Endothelial cell of hepatic sinusoid (primary cell): ENCODE measurements at regions not wholly inside any gene's neighbourhood (a gene's known extent, or its start where the extent isn't known, plus 50 kb on each side); places are given as distances from the start of the nearest gene placed in this dataset.

Experiments
- in situ Hi-C: cut with HindIII; loops from 2 replicates; pipeline ENCODE4 v1.10.0; 2017; ENCODE audit warnings: low sequenced_read_pairs

DNA sequence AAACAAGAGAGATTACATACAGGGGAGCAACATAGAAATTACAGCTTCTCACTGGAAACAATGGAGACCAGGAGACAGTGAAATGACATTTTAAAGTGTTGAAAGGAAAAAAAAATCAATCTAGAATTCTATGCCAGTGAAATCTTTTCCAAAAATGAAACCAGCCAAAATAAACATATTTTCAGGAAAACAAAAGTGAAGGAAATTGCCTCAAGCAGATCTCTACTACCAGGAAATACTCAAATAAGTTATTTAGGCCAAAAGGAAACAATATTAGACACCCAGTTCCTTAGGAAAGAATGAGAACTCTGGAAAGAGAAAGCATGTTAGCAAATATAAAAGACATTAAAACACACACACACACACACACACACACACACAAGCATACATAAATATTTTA, 339.9 kb upstream of the NCKAP5 start:
- in situ Hi-C loops = no loop called here

DNA sequence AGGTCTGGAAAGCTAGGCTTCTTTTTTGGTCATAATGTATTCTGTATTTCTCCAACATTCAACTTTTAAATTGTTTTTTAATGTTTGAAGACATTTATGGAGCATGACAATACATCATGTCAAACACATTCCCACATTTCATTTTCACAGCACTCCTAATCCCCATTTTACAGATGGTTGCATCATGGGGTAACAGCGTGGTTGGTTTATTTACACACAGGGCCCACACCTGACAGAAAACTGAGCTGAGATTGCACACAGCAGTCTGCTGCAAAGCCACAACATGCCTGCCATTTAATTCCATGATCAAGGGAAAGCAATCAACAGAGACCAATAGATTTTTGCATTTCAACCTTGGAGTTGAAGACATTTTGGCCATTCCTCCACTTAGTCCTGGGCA, 335.7 kb upstream of the MGAT5 start:
- in situ Hi-C loops = no loop called here

DNA sequence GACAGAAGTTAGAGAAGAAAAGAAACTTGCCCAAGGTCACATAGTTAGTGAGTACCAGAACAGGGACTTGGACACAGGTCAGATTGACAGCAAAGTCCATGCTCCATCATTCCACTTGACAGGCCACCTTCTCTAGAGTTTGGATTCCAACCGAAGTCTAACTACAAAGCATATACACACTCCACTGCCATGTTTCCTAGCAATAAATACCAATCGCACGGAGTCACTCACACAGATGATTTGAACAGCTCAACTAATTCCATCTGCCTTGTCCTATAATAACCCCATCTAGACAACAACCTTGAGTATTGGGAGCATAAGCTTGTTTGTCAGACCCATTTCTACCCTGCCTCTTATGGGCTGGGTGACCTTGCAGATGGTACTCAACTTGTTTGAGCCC, 334.6 kb upstream of the MGAT5 start:
- in situ Hi-C loops = no loop called here

DNA sequence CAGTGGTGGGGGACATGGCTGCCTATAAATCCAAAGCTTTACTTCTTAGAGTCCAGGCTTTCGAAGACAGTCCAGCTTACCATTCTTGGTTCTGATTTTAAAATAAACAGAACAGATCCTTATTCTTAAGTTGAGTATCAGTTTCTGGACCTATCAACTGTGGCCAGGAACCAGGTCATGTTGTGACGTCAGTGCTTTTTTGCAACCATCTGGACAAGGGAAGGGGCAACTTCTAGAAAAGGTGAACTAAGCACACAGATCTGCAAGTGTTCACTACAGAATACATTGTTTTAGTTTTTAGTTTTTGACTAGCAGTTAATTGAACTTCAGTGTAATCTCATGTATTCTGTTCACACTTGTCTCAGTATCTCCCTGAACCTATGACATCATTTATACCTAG, 326.0 kb upstream of the MGAT5 start:
- in situ Hi-C loops = no loop called here

DNA sequence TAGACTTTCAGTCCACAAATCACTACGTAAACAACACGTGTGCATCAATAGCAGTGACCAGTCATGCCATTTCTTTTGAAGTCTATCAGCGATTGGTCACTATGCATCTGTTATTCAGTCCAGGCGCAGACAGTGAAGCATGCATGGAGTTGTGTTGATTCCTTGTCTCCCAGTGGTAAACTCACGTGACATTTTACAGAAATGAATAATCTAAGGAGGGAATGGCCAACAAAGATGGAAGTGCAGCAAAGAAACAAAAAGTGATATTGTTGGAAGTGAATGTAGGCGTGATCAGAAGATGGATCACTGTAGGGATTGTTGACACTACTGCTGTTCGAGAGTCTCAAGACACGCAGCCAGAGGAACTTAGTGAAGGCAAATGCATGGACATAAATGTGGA, 317.8 kb upstream of the MGAT5 start:
- in situ Hi-C loops = no loop called here

DNA sequence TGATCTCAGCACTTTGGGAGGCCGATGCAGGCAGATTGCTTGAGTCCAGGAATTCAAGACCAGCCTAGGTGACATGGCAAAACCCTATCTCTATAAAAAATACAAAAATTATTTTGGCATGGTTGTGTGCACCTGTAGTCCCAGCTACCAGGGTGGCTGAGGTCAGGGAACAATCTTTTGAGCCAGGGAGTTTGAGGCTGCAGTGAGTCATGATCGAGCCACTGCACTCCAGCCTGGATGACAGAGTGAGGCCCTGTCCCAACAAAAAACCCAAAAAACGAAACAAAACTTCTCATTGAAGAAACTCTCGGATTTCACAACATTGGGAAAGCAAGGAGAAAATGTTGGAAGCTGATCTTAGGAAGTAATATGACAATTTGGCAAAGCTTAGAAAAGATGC, 317.3 kb upstream of the MGAT5 start:
- in situ Hi-C loops = no loop called here

DNA sequence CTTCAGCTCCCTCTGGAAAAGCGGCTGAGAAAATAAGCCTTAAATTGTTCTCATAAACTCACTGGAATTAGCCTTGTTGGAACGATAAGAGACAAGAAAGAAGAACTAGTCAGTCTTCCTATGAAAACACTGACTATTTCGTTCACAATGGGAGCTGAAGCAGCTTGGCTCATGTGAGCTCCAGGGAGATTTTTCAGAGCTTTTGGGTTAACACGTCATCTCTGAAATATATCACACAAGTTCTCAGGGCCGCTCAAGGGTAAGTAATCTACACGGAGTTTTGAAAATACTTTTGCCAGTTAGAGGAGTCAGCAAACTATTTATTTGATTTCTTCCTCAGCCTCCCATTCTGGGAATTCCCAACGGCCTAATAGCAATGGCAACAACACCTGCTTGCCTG, 316.2 kb upstream of the MGAT5 start:
- in situ Hi-C loops = no loop called here

DNA sequence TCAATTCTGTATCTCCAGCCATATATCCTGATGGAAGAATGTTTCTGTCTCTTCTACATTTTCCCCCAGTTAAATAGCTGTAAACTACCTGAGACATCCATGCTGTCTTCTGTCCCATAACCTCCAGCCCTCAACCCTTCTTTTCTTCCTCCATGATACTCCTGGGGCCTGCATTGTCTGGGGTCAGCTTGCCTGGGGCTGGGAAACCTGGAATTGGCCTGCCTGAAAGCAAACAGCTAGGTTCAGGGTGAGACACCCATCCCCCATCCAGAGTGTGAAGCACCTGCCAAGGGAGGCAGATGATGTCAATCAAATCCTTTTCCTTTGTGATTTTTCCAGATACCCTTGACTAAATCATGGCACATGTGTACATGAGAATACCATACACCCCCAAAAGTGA, 313.7 kb upstream of the MGAT5 start:
- in situ Hi-C loops = no loop called here

DNA sequence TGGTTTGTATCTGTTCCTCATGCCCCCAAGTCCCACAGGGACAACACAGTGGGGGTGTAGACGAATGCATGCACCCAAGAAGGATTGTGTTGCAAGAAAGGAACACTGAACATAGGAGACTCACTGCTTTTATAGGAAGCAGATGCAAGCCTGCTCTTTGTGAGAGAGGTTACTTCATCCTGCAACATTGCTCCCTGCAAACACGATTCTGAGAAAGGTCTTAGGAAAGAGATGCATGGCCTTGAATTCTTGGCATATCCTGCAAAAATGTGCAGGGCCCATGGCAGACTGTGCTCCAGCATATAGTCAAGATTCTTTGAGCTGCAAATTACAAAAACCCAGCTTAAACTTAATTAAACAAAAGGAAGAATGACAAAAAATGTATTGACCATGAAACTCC, 312.2 kb upstream of the MGAT5 start:
- in situ Hi-C loops = no loop called here

DNA sequence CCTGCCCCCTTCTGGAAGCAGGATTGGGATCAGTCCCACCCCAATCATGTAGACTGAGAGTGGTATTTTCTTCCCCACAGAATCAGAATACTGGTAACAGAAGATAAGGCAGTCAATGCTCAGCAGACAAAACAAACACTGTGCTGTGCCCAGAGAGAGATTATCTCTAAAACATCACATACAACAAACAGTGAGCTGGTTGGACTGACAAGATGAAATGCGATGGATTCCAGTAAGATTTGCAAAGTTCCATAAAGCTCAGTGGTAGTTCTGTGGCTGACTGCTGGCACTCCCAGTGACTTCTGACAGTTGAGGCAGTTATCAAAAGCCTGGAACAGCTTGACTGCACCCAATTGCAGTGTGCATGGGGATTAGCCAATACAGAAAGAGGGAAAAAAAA, 311.5 kb upstream of the MGAT5 start:
- in situ Hi-C loops = no loop called here

DNA sequence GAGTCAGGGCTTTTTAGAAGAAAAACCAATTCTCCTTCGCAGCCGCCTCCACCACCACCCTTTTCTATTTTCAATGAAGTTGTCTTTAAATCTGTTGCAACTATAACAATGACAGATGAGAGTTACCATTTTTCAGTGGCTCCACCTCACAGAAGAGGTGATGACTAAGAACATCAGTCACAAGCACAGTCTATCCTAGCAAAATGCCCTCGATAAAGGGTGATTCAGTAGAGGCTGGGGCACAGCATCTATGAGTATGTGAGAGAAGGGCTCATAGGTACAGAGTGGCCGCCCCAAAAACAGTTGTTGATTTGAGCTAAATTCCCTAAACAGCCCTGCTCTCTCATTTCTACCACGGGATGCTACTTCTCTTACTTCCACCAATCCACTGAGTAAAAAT, 310.8 kb upstream of the MGAT5 start:
- in situ Hi-C loops = no loop called here

DNA sequence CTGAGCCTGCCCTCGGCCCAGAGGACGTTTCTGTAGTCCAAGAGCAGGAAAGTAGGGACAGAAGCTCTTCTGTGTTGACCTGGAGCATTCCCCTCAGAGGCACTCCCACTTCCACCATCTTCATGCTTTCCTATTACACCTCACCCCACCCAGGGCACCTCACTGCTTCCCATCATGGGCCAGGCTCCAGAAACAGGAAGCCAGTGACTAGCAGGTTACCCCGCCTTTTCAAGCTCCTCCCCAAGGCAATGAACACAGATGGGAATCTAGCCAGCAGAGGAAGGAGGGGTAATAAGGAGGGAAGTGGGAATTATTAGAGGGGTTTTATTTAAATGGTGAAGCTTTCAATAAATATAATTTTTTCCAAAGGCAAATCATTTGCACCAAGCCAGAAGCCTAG, 308.8 kb upstream of the MGAT5 start:
- in situ Hi-C loops = no loop called here

DNA sequence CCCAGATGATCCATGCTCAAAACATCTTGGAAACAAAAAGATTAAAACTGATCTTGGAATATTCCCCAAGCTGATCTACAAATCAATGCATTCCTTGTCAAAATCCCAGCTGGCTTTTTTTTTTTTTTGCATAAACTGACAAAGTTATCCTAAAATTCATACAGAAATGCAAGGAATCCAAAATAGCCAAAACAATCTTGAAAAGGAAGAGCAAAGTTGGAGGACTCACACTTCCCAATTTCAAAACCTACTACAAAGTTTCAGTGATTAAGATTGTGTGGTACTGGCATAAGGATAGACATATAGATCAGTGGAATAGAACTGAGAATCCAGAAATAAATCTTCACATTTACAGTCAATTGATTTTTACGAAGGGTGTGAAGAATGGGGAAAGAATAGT, 306.8 kb upstream of the MGAT5 start:
- in situ Hi-C loops = no loop called here

DNA sequence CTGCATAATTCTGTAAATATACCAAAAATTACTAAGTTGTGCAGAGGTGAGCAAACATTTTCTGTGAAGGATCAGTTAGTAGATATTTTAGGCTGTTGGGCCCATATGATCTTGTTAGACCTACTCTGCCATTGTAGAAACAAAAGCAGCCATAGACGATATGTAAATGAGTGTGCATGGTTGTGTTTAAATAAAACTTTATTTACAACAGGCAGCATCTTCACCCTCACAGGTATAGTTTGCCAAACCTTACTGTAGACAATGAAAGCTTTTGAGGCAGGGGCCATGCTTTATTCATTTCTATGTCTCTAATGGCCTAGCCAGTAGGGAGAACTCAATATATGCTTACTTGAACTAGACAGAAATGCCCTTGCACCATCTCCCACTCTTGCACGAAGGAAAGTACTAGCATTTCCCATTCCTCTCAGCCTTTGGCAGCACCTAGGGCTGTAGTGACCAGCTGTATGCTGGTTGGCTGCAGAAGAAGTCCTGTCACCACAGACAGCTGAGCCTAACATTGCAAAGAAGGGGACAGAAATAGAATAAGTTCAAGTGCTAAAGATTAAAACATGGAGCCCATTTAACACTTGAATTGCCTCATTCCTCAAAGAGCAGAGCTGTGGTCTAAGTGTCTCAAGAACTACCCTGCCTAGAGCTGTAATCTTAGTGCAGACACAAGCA, 305.1 kb upstream of the MGAT5 start:
- in situ Hi-C loops = no loop called here

DNA sequence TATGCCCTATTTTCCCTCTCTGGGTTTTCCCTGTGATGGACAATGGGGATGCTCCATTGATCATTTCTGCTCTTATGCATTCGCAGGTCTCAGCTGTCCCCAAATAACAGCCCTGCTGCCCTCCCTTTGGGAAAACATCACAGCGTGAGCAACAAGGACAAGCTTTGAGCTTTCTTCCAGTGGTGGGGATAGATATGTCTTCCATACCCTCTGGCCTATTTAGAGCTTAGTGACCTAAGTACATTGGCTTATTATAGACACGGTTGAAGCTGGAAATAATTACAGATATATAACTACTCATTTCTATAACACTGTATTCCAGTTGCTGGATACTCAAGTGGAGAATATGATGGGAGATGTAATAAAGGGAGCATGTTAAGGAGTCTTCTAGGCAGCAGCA, 304.3 kb upstream of the MGAT5 start:
- in situ Hi-C loops = no loop called here

DNA sequence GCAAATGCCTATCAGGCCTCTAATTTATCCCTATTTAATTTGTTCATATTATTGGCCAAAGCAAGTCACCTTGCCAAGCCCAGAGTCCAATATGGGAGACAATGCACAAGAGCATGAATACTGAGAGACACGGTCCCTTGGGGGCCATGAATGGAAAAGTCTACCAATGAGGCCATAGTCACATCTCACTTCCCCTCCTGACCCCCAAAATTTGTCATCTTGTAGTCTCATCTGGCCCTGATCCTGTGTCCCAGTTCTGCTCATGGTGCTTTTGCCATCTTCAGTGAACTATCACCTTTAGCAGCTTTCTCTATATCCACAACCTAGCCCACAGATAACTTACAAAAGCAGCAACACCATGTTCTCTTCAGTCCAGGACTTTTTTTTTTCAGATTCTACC, 302.7 kb upstream of the MGAT5 start:
- in situ Hi-C loops = no loop called here

DNA sequence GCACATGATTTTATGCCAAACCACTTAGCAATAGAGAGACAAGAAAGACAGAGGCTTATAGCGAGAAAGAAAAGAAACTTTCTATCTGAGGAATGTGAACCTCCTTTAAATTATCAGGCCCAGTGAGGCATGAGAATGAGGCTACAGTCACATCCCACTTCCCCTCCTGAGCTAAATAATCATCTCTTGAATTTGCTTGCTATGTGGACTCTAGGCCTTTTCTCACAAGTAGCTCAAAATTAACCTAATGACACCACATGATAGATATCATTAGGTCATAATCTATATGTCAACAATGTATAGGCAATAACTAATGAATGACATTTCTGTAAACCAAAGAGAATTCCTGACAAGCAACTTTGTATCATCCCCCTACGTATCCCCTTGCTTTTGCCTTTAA, 301.5 kb upstream of the MGAT5 start:
- in situ Hi-C loops = no loop called here

DNA sequence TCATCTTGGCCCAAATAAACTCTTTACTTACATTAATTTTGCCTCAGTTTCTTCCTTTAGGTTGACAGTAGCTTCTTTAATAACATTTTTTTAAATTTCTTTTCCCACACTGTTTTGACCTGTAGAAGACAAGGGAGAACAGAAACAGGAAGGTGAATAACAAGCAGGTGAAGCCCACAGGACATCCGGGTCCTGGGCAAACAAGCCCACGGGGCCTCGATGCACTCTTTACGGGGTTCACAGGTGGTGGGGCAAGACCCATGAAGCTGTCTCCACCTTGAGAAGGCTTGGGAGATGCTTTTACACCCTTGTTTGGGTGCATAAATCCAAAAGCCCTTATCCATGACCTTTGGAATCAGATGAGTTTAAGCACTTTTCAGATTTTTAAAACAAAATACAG, 301.0 kb upstream of the MGAT5 start:
- in situ Hi-C loops = no loop called here

DNA sequence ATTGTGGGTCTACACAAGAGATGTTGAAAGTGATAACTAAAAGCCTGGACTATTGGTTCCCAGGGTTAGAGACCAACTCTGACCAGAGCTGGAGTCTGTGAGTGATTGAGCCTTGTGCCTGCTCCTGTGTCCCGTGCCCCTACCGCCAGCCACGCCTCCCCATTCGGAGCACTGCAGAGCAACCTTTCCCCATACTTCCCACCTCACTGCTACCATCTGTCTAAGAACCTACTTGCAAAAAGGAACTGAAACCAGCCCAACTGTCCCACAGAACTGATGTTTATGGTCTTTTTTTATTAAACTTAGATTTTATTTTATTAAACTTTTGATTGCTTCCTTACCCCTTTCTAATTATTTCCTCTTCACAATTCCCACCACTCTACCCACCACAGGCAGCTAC, 300.3 kb upstream of the MGAT5 start:
- in situ Hi-C loops = no loop called here

DNA sequence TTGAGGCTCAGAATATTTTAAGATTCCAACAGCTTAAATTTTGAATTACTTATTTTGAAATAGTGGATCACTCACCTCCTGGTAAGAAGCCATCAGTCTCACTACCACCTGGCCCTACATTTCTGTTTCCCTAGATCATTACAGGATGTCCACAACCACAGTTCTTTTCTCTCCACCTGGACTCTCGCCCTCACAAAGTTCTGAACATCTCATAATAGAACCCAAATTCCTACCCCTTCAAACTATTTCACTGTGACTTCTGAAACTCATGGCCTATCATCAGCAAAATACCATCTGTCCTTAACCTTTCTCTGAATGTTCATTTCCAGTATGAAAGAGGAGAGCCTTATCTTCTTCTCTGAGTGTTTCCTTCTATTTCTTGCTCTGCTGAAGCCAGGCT, 299.2 kb upstream of the MGAT5 start:
- in situ Hi-C loops = no loop called here

DNA sequence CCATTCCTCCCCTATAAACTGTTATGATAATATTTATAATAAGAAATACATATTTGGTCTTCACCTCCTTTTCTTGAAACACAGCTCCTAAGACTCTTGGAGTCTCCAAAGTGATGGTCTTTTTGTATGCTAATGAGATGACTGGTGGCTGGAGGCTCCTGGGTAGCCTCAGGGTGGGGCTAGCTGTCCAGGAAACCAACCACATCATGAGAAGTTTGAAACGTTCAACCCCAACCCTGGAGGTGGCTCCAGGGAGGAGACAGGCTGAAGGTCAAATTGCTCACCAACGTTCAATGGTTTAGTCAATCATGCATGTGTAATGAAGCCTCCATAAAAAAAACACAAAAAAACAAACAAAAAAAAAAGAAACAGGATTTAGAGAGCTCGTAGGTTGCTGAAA, 298.7 kb upstream of the MGAT5 start:
- in situ Hi-C loops = no loop called here

DNA sequence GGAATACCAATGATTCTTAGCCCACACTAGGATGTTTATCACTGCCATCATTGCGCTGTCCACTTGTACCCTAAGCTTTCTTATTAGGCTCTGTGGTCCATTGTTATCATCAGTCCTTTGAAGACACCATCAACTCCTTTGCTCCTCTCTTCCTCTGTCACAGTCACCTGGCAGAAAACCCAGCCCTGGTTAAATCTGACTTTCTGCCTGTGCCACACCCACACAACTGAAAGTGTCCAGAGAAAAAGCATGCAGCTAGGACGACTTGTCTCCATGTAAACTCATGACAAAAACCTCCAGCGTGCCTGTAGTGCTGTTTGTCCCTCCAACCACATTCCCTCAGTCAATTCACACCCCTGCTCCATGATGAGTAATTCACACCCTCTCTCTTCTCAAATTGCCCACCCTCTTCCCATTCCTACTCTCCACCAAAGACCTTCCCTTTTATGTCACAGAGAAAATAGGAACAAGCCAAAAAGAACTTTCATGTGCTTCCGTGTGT, 297.4 kb upstream of the MGAT5 start:
- in situ Hi-C loops = no loop called here

DNA sequence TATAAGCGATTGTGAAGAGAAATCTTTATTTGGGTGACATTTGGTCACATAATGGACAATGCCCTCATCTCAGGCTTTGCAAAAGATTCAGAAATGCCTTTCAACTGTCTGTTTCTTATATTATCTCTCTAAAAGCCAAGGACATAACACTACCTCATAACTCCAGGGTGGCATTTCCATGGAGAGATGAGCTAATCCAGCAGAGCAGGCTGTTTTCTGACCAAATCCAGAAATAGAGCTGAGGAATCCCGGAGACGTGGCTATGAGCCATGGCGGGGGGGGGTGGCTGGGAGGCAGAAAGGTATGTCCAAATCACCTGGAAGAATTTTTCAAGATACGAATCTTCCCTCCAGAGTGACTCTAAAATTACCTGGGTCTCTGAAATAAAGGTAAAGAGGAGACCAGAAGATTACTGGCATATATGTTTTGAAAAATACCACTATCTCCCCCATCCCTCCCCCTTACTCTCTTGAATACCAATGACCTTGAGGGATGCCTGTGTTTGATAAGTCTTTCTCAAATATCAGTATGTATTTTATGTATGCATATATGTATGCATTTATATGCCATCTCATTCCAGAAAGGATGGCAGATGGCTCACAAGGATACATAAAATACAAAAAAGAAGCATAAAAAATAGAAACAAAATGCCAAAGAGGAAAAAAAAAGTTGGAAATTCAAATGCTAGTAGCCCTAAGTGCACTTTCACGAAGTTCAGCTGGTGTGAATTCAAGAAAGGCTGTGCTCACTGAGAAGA, 296.0 kb upstream of the MGAT5 start:
- in situ Hi-C loops = no loop called here
